Endothelial cell of umbilical vein (primary cell): ENCODE measurements at regions not wholly inside any gene's neighbourhood (a gene's known extent, or its start where the extent isn't known, plus 50 kb on each side); places are given as distances from the start of the nearest gene placed in this dataset.

Experiments used
- BruUV-seq: library from RNA; stranded (reverse); fragments of 400-500 nt; replicated peaks from 2 replicates; lab custom pipeline; 2021; lab: Mats Ljungman, UMichigan
- CTCF ChIA-PET: fragments of 300-600, 350-600 bp; sonication (Branson Sonifier 250); formaldehyde crosslinking; loops from one replicate; lab custom pipeline; 2021; ENCODE audit warnings: antibody characterized with exemption, inconsistent platforms; lab: Charles Lee
- POLR2A ChIA-PET: fragments of 300-600, 350-600 bp; sonication (Branson Sonifier 250); formaldehyde crosslinking; loops from one replicate; lab custom pipeline; 2021; ENCODE audit warnings: antibody characterized with exemption, inconsistent platforms; lab: Charles Lee
- DNase-seq: peaks from one replicate; pipeline ENCODE4 v3.0.0-alpha.2; 2011; ENCODE audit warnings: low read depth, low spot score
- FAIRE-seq: peaks from 2 replicates; lab custom pipeline; 2011; peaks lifted over from hg19 to GRCh38; lab: Jason Lieb, UNC
- H2AFZ ChIP-seq: 2 replicates; pipeline ENCODE4 v1.6.0; 2012; ENCODE audit warnings: low read depth, low read length, control low read depth, inconsistent platforms
- H3K27ac ChIP-seq: 2 replicates; pipeline ENCODE4 v1.5.1; 2011; ENCODE audit warnings: low read depth, mild to moderate bottlenecking, control low read depth, low read length, moderate library complexity; ENCODE audit not compliant: insufficient read depth
- H3K27me3 ChIP-seq, 2 experiments: 2 replicates each; pipeline versions ENCODE4 v1.6.0 to v1.6.1; 2011; ENCODE audit warnings: low read length in 2 of 2, mixed read lengths in 1 of 2; ENCODE audit not compliant: control insufficient read depth in 2 of 2, insufficient read depth in 2 of 2
- H3K36me3 ChIP-seq, 2 experiments: 2 replicates in 1 of 2; 3 replicates in 1 of 2; pipeline ENCODE4 v1.5.1; 2011; ENCODE audit warnings: low read length in 2 of 2, mild to moderate bottlenecking in 1 of 2, moderate library complexity in 1 of 2; ENCODE audit not compliant: control insufficient read depth in 2 of 2, insufficient read depth in 2 of 2; ENCODE audit errors: extremely low read depth in 1 of 2
- H3K4me1 ChIP-seq: 3 replicates; pipeline ENCODE4 v1.5.1; 2011; ENCODE audit warnings: mild to moderate bottlenecking, low read length; ENCODE audit not compliant: control insufficient read depth, insufficient read depth; ENCODE audit errors: extremely low read depth
- H3K4me2 ChIP-seq: 2 replicates; pipeline ENCODE4 v1.6.1; 2011; ENCODE audit warnings: low read length, control low read depth, mixed read lengths; ENCODE audit not compliant: insufficient read depth
- H3K4me3 ChIP-seq, 3 experiments: fragments of 200-600 bp in 1 of 3; sonication (generic), shearing (Covaris generic) in 1 of 3; replicated peaks in 1 of 3; 2 replicates each; pipeline ENCODE4 v1.5.1; 2011 to 2016; ENCODE audit warnings: control low read depth in 3 of 3, low read length in 3 of 3, mild to moderate bottlenecking in 2 of 3, inconsistent platforms in 1 of 3, low read depth in 1 of 3, moderate library complexity in 1 of 3; ENCODE audit not compliant: insufficient read depth in 1 of 3
- H3K79me2 ChIP-seq: 2 replicates; pipeline ENCODE4 v1.6.0; 2012; ENCODE audit warnings: low read length, inconsistent platforms; ENCODE audit not compliant: control insufficient read depth, insufficient read depth
- H3K9ac ChIP-seq: replicated peaks from 2 replicates; pipeline ENCODE3; 2011; ENCODE audit warnings: low read length, control low read depth; ENCODE audit not compliant: insufficient read depth; ENCODE audit errors: extremely low read depth
- H3K9me1 ChIP-seq: replicated peaks from 3 replicates; pipeline ENCODE4 v1.6.0; 2011; ENCODE audit warnings: mild to moderate bottlenecking, low read length; ENCODE audit not compliant: control insufficient read depth, insufficient read depth; ENCODE audit errors: extremely low read depth
- H3K9me3 ChIP-seq: replicated peaks from 2 replicates; pipeline ENCODE4 v1.5.1; 2012; ENCODE audit warnings: low read length, inconsistent platforms; ENCODE audit not compliant: control insufficient read depth, insufficient read depth
- H4K20me1 ChIP-seq: replicated peaks from 2 replicates; pipeline ENCODE3; 2011; ENCODE audit warnings: mild to moderate bottlenecking, low read length; ENCODE audit not compliant: control insufficient read depth, insufficient read depth; ENCODE audit errors: extremely low read depth
- CTCF ChIP-seq, 2 donors: IDR thresholded peaks; 1 replicate in 1 of 2; 2 replicates in 1 of 2; pipeline ENCODE4 v1.5.1; 2011; ENCODE audit warnings: low read length in 2 of 2, mild to moderate bottlenecking in 2 of 2, moderate library complexity in 2 of 2, control low read depth in 1 of 2, inconsistent platforms in 1 of 2, low read depth in 1 of 2; ENCODE audit not compliant: insufficient read depth in 1 of 2; ENCODE audit errors: extremely low read depth in 1 of 2
- EZH2 ChIP-seq: IDR thresholded peaks from 2 replicates; pipeline ENCODE4 v1.6.1; 2012; ENCODE audit warnings: borderline replicate concordance, low read depth, mild to moderate bottlenecking, moderate library complexity, low read length, inconsistent platforms; ENCODE audit not compliant: severe bottlenecking
- FOS ChIP-seq: IDR thresholded peaks from 2 replicates; pipeline ENCODE4 v1.6.1; 2011; ENCODE audit warnings: mild to moderate bottlenecking, low read length, moderate library complexity, borderline replicate concordance; ENCODE audit not compliant: insufficient read depth
- GATA2 ChIP-seq: IDR thresholded peaks from 2 replicates; pipeline ENCODE4 v1.7.0; 2011; ENCODE audit warnings: low read depth, mild to moderate bottlenecking, moderate library complexity, mixed read lengths, low read length; ENCODE audit not compliant: insufficient read length, insufficient read depth
- JUN ChIP-seq: IDR thresholded peaks from 2 replicates; pipeline ENCODE4 v1.6.1; 2011; ENCODE audit warnings: borderline replicate concordance, low read depth; ENCODE audit not compliant: insufficient read length, insufficient read depth
- MAX ChIP-seq: IDR thresholded peaks from 2 replicates; pipeline ENCODE4 v1.6.1; 2011; ENCODE audit not compliant: insufficient read depth, insufficient read length
- MYC ChIP-seq: IDR thresholded peaks from one replicate; pipeline ENCODE4 v1.6.1; 2011; ENCODE audit warnings: mild to moderate bottlenecking, low read depth, low read length
- POLR2A ChIP-seq: IDR thresholded peaks from 2 replicates; pipeline ENCODE4 v1.6.1; 2012; ENCODE audit warnings: low read depth, mild to moderate bottlenecking, control low read depth, low read length
- POLR2AphosphoS5 ChIP-seq: IDR thresholded peaks from 2 replicates; pipeline ENCODE4 v1.6.1; 2012; ENCODE audit warnings: low read depth, mild to moderate bottlenecking, control low read depth, low read length, moderate library complexity; ENCODE audit not compliant: insufficient read depth
- dilution Hi-C: fragments of 300-500 bp; cut with MboI; formaldehyde crosslinking; loops from one replicate; pipeline ENCODE4 v1.15.0; 2019; ENCODE audit warnings: low sequenced_read_pairs; ENCODE audit not compliant: extremely low pct_ligation_motif_present
- intact Hi-C: fragments of 100-400 bp; cut with micrococcal nuclease; formaldehyde crosslinking; loops from one replicate; pipeline ENCODE4 v1.10.0; 2022

- BruUV-seq = no TSS peak
- intact Hi-C loops = no loop called here
- dilution Hi-C loops = no loop called here
- FAIRE-seq = no peak
- H3K36me3 ChIP-seq = no peaks in the 10 kb centered on the region
- no peaks in the 10 kb centered on the region for H4K20me1 ChIP-seq
- POLR2A ChIA-PET = no interaction called here
- CTCF ChIA-PET = no interaction called here
- H3K79me2 ChIP-seq = no peaks in the 10 kb centered on the region
- no peaks in the 10 kb centered on the region for H3K9me1 ChIP-seq
- TF ChIP-seq GATA2 (no peak), CTCF (IDR thresholded peaks at IDR 0.05; ENCODE audit: extremely low read depth in 1 of 2, insufficient read depth in 1 of 2, low read depth in 1 of 2, low read length in 2 of 2) (no peak), POLR2A (no peak)
- H3K9ac ChIP-seq = no peak overlapping the region
- no peak overlapping the region for H3K4me2 ChIP-seq
- no peak overlapping the region for H2AFZ ChIP-seq
- no peaks in the 10 kb centered on the region for H3K9me3 ChIP-seq
- no peak overlapping the region for H3K4me3 ChIP-seq
- H3K27me3 ChIP-seq = no peaks in the 10 kb centered on the region
- no peak overlapping the region for H3K27ac ChIP-seq
- no peaks in the 10 kb centered on the region for H3K4me1 ChIP-seq
- no peak for DNase-seq
These were observed 77.8 kb downstream of the PLK2 start for GRCh38 chr5:58382131-58382534.

GRCh38 chr5:58381566-58381965 is 78.3 kb downstream of the PLK2 start:
- Histone ChIP-seq H3K9ac (no peak overlapping the region), H2AFZ (no peak overlapping the region), H3K4me1 (no peaks in the 10 kb centered on the region), H3K9me1 (no peaks in the 10 kb centered on the region), H3K9me3 (no peaks in the 10 kb centered on the region), H3K4me3 (no peak overlapping the region), H3K36me3 (no peaks in the 10 kb centered on the region), H3K4me2 (no peak overlapping the region), H4K20me1 (no peaks in the 10 kb centered on the region), H3K27ac (no peak overlapping the region), H3K79me2 (no peaks in the 10 kb centered on the region), H3K27me3 (no peaks in the 10 kb centered on the region)
- CTCF ChIA-PET = no interaction called here
- FAIRE-seq (no peak), DNase-seq (no peak)
- TF ChIP-seq CTCF (IDR thresholded peaks at IDR 0.05; ENCODE audit: extremely low read depth in 1 of 2, insufficient read depth in 1 of 2, low read depth in 1 of 2, low read length in 2 of 2) = no peak
- no peak for TF ChIP-seq EZH2
- TF ChIP-seq MYC = no peak
- no peak for TF ChIP-seq MAX
- TF ChIP-seq FOS = no peak
- no peak for TF ChIP-seq JUN
- TF ChIP-seq POLR2A = no peak
- no peak for TF ChIP-seq GATA2
- no peak for TF ChIP-seq POLR2AphosphoS5
- dilution Hi-C loops = no loop called here
- POLR2A ChIA-PET = no interaction called here
- intact Hi-C loops = no loop called here
- no TSS peak for BruUV-seq
